K562 (cell line): ENCODE measurements at regions not wholly inside any gene's neighbourhood (a gene's known extent, or its start where the extent isn't known, plus 50 kb on each side); places are given as distances from the start of the nearest gene placed in this dataset.

Experiments used
- ATAC-seq: fragments of 200-7000 bp; cut with Tn5 transposase; 3 replicates; pipeline ENCODE4 v1.9.1; 2020; ENCODE audit warnings: moderate library complexity
- BruUV-seq: library from RNA; stranded (reverse); fragments of 400-500 nt; replicated peaks from 2 replicates; lab custom pipeline; 2021; lab: Mats Ljungman, UMichigan
- CTCF ChIA-PET: fragments of 300-600 bp; formaldehyde crosslinking; extraction: SDS; loops from one replicate; lab custom pipeline; 2021; ENCODE audit warnings: low intra/inter-chr PET ratio; lab: Yijun Ruan, JAX
- POLR2A ChIA-PET: fragments of 300-600, 350-650 bp; sonication (Branson Sonifier 250); formaldehyde crosslinking; extraction: SDS; loops from one replicate; lab custom pipeline; 2021; ENCODE audit warnings: antibody characterized with exemption, inconsistent platforms; lab: Yijun Ruan, JAX
- DNase-seq, 4 experiments: peaks; one replicate each; pipeline versions ENCODE4 v3.0.0 to v3.0.0-alpha.2; 2011 to 2018; ENCODE audit warnings: low spot score in 3 of 4, mixed read lengths in 3 of 4; ENCODE audit errors: extremely low read depth in 1 of 4
- FAIRE-seq: peaks from 2 replicates; lab custom pipeline; 2011; peaks lifted over from hg19 to GRCh38; lab: Jason Lieb, UNC
- H2AFZ ChIP-seq: 2 replicates; pipeline ENCODE4 v1.6.0; 2011; ENCODE audit warnings: low read depth, low read length, control low read depth, inconsistent platforms
- H3K27ac ChIP-seq: fragments of 200-600 bp; 3 replicates; pipeline ENCODE4 v1.8.0; 2011; ENCODE audit warnings: low read depth, mild to moderate bottlenecking, control low read depth, inconsistent platforms, low read length, moderate library complexity, mixed read lengths; ENCODE audit errors: extremely low read depth
- H3K27me3 ChIP-seq, 2 experiments: fragments of 300-600 bp in 1 of 2; 2 replicates in 1 of 2; 3 replicates in 1 of 2; pipeline versions ENCODE4 v1.6.0 to v1.8.0; 2011; ENCODE audit warnings: inconsistent platforms in 2 of 2, low read length in 2 of 2, mild to moderate bottlenecking in 1 of 2, mixed read lengths in 1 of 2, moderate library complexity in 1 of 2; ENCODE audit not compliant: control insufficient read depth in 2 of 2, insufficient read depth in 2 of 2
- H3K36me3 ChIP-seq: fragments of 300-600 bp; 3 replicates; pipeline ENCODE4 v1.8.0; 2011; ENCODE audit warnings: mild to moderate bottlenecking, low read length, inconsistent platforms; ENCODE audit not compliant: control insufficient read depth, insufficient read depth
- H3K4me1 ChIP-seq, 2 experiments: fragments of 200-600 bp in 1 of 2; replicated peaks in 1 of 2; 2 replicates in 1 of 2; 3 replicates in 1 of 2; pipeline versions ENCODE4 v1.5.1 to v1.8.0; 2011; ENCODE audit warnings: inconsistent platforms in 2 of 2, low read length in 2 of 2, mild to moderate bottlenecking in 1 of 2, mixed read lengths in 1 of 2, moderate library complexity in 1 of 2; ENCODE audit not compliant: control insufficient read depth in 2 of 2, insufficient read depth in 2 of 2
- H3K4me2 ChIP-seq: 2 replicates; pipeline ENCODE4 v1.6.1; 2011; ENCODE audit warnings: low read length, control low read depth, inconsistent platforms, mixed read lengths; ENCODE audit not compliant: insufficient read depth
- H3K4me3 ChIP-seq: fragments of 200-600 bp; sonication (generic), shearing (Covaris generic); 2 replicates; pipeline ENCODE4 v1.5.1; 2016; ENCODE audit warnings: control low read depth, inconsistent platforms
- H3K79me2 ChIP-seq: fragments of 200-600 bp; 3 replicates; pipeline ENCODE4 v1.8.0; 2011; ENCODE audit warnings: low read length, inconsistent platforms; ENCODE audit not compliant: control insufficient read depth, insufficient read depth
- H3K9ac ChIP-seq, 2 experiments: 2 replicates each; pipeline versions ENCODE4 v1.6.0 to v1.6.1; 2011; ENCODE audit warnings: low read depth in 2 of 2, low read length in 2 of 2, control low read depth in 1 of 2, inconsistent platforms in 1 of 2, mild to moderate bottlenecking in 1 of 2, mixed read lengths in 1 of 2; ENCODE audit not compliant: insufficient read depth in 1 of 2
- H3K9me1 ChIP-seq: one replicate; pipeline ENCODE4 v1.6.0; 2011; ENCODE audit warnings: inconsistent platforms, mild to moderate bottlenecking, low read length, moderate library complexity; ENCODE audit not compliant: control insufficient read depth, insufficient read depth
- H3K9me3 ChIP-seq: replicated peaks from 2 replicates; pipeline ENCODE4 v1.5.1; 2011; ENCODE audit warnings: low read depth, low read length, inconsistent platforms; ENCODE audit not compliant: control insufficient read depth, insufficient read depth
- H4K20me1 ChIP-seq: replicated peaks from 2 replicates; pipeline ENCODE4 v1.6.1; 2011; ENCODE audit warnings: low read length, inconsistent platforms, mixed read lengths; ENCODE audit not compliant: control insufficient read depth, insufficient read depth
- CBFA2T3 ChIP-seq: fragments of 450-650 bp; IDR thresholded peaks from 2 replicates; pipeline ENCODE4 v1.6.1; 2017
- CUX1 ChIP-seq: fragments of 200-800 bp; sonication (Bioruptor generic); IDR thresholded peaks from 2 replicates; pipeline ENCODE4 v1.6.1; 2016; ENCODE audit warnings: missing genetic modification characterization, missing compliant biosample characterization
- GATAD2B ChIP-seq: fragments of 450-650 bp; IDR thresholded peaks from 2 replicates; pipeline ENCODE4 v1.6.1; 2017; ENCODE audit warnings: mild to moderate bottlenecking, borderline replicate concordance
- JUN ChIP-seq, 2 experiments: sonication (generic) in 1 of 2; formaldehyde crosslinking in 1 of 2; IDR thresholded peaks; 2 replicates each; pipeline versions ENCODE4 v1.6.1 to v1.8.0; 2012 to 2022; ENCODE audit warnings: borderline replicate concordance in 2 of 2, mild to moderate bottlenecking in 2 of 2, improper control_type of control experiment in 1 of 2, low read depth in 1 of 2, low read length in 1 of 2, missing genetic modification reagents in 1 of 2
- JUND ChIP-seq, 2 experiments: IDR thresholded peaks; 2 replicates in 1 of 2; 3 replicates in 1 of 2; pipeline ENCODE4 v1.6.1; 2011; ENCODE audit warnings: borderline replicate concordance in 2 of 2, low read depth in 2 of 2, low read length in 2 of 2, improper control_type of control experiment in 1 of 2, missing biosample characterization in 1 of 2, missing genetic modification characterization in 1 of 2, missing genetic modification reagents in 1 of 2
- MEF2A ChIP-seq: IDR thresholded peaks from 2 replicates; pipeline ENCODE4 v1.6.1; 2011; ENCODE audit warnings: low read depth, mild to moderate bottlenecking, low read length, moderate library complexity; ENCODE audit not compliant: control insufficient read depth
- NFIC ChIP-seq: fragments of 450-650 bp; IDR thresholded peaks from 2 replicates; pipeline ENCODE4 v1.6.1; 2017; ENCODE audit warnings: mild to moderate bottlenecking, inconsistent platforms
- WHSC1 ChIP-seq: IDR thresholded peaks from one replicate; pipeline ENCODE4 v1.6.1; 2012; ENCODE audit warnings: low read length, control low read depth, inconsistent platforms
- ZC3H11A ChIP-seq: IDR thresholded peaks from 2 replicates; pipeline ENCODE4 v1.6.1; 2012; ENCODE audit warnings: low read depth, low read length, improper control_type of control experiment
- ZNF274 ChIP-seq: IDR thresholded peaks from 2 replicates; pipeline ENCODE4 v1.6.1; 2011; ENCODE audit warnings: low read depth, mild to moderate bottlenecking, low read length, moderate library complexity, borderline replicate concordance
- ZNF707 ChIP-seq: fragments of 250-450 bp; sonication (Bioruptor Pico); conservative IDR thresholded peaks from 2 replicates; pipeline ENCODE4 v1.8.0; 2022; ENCODE audit warnings: inconsistent platforms, mild to moderate bottlenecking, moderate library complexity
- WGBS: fragments of 100-300 bp; shearing (Covaris generic); methylation state at CpG from one replicate; pipeline ENCODE4 v1.1.6; 2016; ENCODE audit warnings: low coverage, mixed read lengths; ENCODE audit not compliant: insufficient coverage; ENCODE audit errors: missing lambda C conversion rate; 5-methylcytosine and 5-hydroxymethylcytosine counted together
- in situ Hi-C: fragments of 300-500 bp; cut with MboI; formaldehyde crosslinking; loops from 4 replicates; pipeline ENCODE4 v1.15.0; 2018; ENCODE audit warnings: inconsistent platforms, mixed read lengths
- intact Hi-C: fragments of 100-400 bp; cut with micrococcal nuclease; formaldehyde crosslinking; loops from 2 replicates; pipeline ENCODE4 v1.14.2; 2022

GRCh38 chr2:223519471-223519870 is 82.7 kb downstream of the SCG2 start (continued):
- no peak for TF ChIP-seq CUX1 (CRISPR knock-in tag)
- no peak for TF ChIP-seq ZNF707 (CRISPR knock-in tag)
- TF ChIP-seq ZNF274: no peak
- TF ChIP-seq ZC3H11A: no peak
- no peak for TF ChIP-seq MEF2A
- TF ChIP-seq NFIC: no peak
- TF ChIP-seq, all 486 proteins: peak for 0

GRCh38 chr2:223522796-223523195 is 79.4 kb downstream of the SCG2 start:
- ATAC-seq: no peak
- 0% methylated on average over 2 of the region's 2 CpGs for whole genome bisulfite sequencing
- Histone ChIP-seq H3K4me3 (no peak overlapping the region), H2AFZ (no peak overlapping the region), H4K20me1 (no peaks in the 10 kb centered on the region), H3K4me2 (no peak overlapping the region), H3K4me1 (no peaks in the 10 kb centered on the region), H3K9me1 (no peaks in the 10 kb centered on the region), H3K79me2 (no peaks in the 10 kb centered on the region), H3K36me3 (no peaks in the 10 kb centered on the region), H3K27me3 (no peaks in the 10 kb centered on the region), H3K27ac (no peak overlapping the region), H3K9ac (no peak overlapping the region), H3K9me3 (no peaks in the 10 kb centered on the region)
- TF ChIP-seq JUN (IDR thresholded peaks at IDR 0.05; ENCODE audit: borderline replicate concordance, low read depth, low read length) (no peak), JUN (CRISPR knock-in tag; IDR thresholded peaks at IDR 0.05; ENCODE audit: borderline replicate concordance) (no peak), WHSC1 (no peak), JUND (IDR thresholded peaks at IDR 0.05; ENCODE audit: borderline replicate concordance, low read depth, low read length) (no peak), JUND (tag; IDR thresholded peaks at IDR 0.05; ENCODE audit: borderline replicate concordance, low read depth, low read length) (no peak), CBFA2T3 (no peak), GATAD2B (no peak)
- intact Hi-C loops: no loop called here
- no TSS peak for BruUV-seq
- in situ Hi-C loops: no loop called here
- no peak for DNase-seq
- CTCF ChIA-PET: no interaction called here
- no peak for FAIRE-seq
- POLR2A ChIA-PET: no interaction called here
